CD1c-positive myeloid dendritic cell (primary cell): ENCODE measurements at regions not wholly inside any gene's neighbourhood (a gene's known extent, or its start where the extent isn't known, plus 50 kb on each side); places are given as distances from the start of the nearest gene placed in this dataset.

ENCODE experiments used
- DNase-seq: peaks from one replicate; pipeline ENCODE4 v3.0.0-alpha.2; 2016; ENCODE audit errors: extremely low spot score

DNA sequence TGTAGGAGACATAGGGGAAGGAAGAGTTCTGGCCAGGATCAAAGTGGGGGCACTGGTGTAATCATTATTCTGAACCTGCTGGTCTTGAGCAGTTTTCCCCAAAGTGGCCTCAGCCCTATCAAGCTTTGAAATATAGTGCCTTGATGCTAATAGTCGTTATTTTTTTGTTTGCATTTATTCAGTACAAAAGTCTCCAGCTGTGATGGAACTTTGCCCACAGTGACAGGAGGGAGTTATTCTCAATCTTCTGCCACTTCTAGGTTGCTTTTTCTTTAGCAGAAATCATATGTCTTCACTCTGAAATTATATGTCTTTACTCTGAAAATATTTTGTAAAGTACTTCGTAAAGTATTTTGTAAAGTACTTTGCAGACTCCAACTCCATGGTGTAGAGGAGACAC, 93.1 kb downstream of the FAT3 start:
- no peak for DNase-seq

DNA sequence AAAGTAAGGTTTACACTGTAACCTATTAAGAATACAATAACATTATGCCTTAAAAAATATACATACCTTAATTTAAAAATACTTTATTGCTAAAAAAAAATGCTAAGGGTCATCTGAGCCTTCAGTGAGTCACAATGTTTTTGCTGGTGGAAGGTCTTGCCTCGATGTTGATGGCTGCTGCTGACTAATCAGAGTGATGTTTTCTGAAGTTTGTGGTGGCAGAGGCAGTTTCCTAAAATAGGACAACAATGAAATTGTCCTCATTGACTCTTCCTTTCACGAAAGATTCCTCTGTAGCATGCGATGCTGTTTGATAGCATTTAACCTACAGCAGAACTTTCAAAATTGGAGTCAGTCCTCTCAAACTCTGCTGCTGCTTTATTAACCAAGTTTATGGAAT, 97.6 kb downstream of the FAT3 start:
- no peak for DNase-seq

DNA sequence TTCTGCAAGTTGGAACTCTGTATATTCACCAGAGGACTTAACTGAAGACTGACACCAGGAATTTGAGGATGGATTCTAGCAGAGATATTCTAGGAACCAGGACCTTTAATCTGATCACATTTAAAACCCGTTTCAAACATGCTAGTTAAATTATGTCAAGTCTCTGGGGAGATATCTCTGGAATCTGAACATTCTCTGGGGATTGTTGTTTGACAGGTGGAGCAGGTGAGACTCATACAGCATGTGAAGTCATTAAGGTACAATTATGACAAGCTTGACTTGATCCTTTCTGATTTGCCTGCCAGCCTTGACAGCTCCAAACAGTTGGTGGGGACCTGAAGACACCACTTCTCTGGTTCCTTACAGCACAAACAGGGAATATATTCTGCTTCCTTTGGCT, 100.3 kb downstream of the FAT3 start:
- DNase-seq: no peak

DNA sequence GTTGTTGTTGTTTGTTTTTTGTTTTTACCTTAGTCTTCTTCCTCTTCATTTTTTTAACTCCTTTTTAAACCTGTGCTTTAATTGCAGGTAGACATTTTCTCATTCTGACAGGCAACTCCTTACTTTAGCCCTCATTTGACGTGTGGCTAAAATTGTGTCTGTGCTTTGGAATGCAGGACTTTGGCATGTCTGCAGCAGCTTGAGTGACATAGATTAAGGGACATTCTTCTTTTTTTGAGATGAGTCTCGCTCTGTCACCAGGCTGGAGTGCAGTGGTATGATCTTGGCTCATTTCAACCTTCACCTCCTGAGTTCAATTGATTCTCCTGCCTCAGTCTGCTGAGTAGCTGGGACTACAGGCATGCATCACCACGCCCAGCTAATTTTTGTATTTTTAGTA, 100.8 kb downstream of the FAT3 start:
- DNase-seq: no peak

DNA sequence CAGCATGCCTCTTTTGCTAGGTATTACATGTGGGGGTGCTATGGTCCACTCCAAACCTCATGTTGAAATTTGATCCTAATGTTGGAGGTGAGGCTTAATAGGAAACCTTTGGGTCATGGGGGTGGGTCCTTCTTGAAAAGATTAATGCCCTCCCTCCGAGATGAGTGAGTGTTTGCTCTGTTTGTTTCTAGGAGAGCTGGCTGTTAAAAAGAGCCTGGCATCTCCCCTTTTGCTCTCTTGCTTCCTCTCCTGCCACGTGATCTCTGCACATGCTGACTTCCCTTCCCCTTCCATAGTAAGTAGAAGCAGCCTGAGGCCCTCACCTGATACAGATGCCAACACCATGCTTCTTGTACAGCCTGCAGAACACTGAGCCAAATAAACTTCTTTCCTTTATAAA, 104.5 kb downstream of the FAT3 start:
- no peak for DNase-seq

DNA sequence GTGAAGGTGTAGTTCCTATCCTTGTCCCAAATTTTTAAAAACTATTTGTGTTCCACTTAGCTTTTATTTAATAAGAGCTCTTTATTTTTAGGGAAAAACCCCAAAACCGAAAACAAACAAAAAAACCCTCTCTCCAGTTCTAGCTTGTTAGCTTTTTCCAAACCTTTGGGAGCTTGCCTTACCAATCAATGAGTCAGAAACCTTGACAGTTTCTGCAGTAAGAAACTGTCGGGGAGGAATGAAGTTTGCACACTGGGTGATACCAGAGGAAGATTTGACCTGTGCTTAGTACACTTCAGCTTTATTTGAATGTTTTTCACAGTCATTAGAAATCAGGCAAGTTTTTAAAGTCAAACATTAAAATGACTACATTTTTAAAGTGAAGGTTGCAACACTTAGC, 105.0 kb downstream of the FAT3 start:
- DNase-seq: no peak

DNA sequence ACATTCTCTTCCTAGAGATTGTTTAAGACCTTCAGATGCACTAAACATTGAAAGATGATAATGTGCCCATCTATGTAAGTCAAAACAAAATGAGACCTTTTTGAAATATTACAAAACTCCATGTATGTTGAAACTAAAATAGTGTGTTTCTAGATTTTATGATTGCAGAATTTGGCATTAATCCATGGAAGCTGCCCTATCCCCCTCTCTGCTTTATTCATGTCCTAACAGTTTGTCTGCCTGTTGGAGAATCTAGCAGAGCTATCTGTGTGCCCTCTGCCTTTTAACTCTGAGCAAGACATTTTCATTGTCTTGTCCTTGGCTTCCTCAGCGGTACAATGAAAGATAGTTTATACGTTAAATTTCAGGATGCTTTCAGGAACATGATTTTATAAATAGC, 105.5 kb downstream of the FAT3 start:
- DNase-seq: no peak

DNA sequence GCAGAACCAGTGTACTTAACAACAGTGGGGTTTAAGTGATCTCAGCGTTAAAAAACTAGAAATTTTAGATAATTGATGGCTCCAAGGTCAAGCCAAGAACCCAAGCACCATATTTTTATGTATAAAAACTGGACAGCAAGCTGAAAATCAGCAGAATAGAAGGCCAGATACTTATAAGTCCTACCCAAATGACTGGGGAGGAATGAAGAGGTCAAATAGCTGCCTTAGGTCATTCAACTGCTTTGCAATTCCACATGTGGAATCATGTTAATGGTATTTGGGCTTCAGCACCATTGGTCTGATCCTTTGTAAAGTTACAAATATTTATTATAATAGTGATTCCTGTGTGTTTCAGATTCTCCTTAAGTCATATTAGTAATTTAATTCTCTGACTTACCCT, 108.4 kb downstream of the FAT3 start:
- DNase-seq: no peak

DNA sequence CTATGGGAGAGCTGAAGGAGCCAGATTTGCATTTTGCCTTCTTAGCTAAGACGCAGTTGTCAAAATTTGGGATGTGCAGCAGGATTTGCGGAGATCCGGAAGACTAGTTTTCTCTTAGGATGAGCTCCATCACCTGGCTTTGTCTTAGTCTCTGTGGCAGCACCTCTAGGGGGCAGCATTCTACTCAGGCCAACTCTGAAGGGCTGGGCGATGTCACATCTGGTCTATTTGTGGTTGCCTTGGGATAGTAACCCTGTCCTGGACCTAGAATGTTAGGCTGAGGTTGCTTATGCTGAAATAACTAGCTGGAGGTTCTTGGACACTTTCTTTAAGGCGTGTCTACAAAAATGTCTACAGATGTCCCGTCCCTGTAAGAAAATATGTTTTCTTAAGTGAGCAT, 116.2 kb downstream of the FAT3 start:
- DNase-seq: no peak

DNA sequence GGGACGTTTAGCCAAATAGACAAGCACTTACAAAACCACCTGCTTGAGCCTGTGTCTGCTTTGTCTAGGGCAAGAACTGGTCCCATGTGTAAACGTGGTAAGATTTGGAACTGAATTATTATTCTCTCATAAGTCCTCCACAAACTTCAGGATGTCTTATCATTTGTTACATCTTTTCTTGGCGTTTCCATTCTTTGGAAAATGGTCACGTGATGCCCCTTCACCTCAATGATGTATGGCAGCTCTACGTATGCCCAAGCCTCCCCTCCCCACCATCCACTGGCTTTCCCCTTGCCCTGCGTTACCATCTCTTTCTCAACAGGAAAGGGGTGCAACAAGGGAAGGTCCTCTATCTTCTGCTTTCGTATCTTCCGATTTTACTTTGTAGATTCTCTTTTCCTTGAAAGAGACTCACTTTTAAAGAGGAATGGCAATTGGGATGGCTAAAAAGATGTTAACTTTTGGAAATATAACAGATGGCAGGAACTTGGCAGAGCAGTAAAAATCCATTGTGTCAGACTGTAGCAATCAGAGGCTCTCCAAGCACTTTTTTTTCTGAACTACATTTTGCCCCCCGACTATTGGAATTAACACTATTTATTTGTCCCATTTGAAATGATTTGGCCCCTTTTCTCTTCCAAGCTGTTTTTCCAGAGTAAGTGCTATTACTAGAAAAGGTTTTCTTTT, 117.6 kb downstream of the FAT3 start:
- DNase-seq: no peak

DNA sequence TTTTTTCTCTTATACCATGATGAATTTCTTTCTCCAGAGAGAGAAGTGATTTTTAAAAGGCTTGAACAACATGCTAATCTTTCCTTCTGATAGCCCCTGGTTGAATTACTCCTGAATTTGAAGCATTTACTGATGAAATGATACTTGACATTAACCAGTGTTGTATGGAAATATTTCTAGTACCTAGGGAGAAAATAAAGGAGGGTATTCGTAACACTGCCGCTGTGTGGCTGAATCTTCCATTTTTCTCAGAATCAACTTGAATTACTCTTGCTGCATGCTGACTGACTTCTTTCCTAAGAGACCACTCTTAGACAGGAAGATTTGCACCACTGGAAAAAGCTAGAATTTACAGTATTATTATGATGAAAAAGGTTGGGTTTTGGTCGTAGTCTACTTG, 118.3 kb downstream of the FAT3 start:
- DNase-seq: no peak

DNA sequence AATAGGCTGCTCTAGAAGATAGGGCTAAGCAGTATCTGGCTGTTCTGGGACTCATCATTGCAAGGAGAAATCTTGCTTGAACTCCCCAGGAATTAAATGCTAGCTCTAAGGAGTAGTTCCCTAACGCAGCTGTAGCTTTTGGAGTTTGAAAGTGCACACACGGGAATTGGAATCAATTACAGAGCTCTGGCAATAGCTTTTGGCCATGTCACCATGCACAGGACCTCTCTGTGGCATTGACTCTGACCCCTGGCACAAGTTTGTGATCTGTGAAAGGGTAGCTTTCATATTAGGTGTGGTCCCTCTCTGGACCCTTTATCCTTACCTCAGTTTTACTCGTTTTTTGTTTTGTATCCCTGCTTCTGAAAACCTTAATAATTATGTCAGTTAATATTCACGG, 121.6 kb downstream of the FAT3 start:
- no peak for DNase-seq

DNA sequence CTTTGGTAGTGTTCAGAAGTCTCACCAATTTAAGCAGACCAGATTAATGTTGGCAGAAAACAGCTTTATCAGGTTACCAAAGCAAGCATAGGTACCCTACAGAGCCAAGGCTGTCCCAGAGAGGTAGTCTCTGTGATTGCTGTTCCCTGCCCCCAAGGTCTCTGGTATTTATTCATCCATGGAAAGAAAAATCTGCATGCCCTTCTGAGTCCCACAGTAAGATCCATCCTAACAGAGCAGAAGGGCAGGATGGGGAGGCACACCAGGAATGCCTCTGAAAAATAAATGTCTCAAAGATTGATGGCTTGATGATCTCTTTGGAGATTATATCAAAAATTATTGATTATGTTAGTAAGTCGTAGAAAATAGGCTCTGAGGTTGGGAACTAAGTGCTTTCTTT, 122.8 kb downstream of the FAT3 start:
- DNase-seq: no peak

DNA sequence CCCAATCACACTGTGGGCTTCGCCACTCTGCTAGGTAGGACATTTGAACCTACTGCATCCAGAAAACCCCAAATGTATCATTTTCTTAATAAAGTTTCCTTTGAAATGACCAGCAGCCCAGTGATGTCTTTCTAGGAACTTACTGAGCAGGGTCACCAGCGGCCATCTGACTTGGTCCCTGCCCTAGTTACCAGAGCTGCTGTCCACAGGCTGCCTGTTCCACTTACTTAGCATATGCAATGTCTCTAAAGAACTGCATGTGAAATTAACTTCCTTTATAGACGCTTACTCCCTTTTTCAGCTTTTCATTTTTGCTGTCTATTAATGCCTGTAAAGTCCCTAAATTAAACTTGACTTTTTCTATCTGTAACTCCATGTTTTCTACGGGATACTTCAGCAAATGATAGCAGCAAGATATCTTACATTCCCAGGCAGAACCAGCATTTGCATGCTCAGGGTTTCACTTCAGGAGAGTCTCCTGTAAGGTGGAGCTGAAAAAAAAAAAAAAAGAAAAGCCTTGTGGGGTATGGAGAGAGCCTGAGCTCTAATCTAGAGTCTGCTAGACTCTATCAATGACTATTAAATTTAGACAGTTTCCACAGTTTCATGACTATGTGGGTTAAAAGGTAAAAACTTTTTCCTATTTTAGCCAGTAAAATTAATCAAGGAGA, 125.0 kb downstream of the FAT3 start:
- DNase-seq: no peak

DNA sequence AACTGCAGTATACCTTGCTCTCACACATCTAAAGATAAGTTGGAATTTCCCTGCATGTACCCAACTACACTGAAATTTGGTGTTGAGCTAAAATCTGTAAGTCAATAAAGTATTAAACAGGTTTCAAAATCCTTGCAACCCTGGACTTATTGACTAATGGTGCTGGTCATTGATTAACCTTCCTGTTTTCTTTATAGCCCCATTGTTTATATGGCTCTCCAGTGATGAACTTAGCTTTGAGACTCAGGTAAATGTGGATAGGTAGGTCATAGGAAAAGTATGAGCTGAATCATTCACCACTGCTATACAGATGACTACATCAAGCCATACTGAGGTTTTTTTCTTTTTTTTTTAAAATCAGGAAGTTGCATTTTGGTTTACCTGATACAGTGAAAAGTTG, 132.7 kb downstream of the FAT3 start:
- no peak for DNase-seq

DNA sequence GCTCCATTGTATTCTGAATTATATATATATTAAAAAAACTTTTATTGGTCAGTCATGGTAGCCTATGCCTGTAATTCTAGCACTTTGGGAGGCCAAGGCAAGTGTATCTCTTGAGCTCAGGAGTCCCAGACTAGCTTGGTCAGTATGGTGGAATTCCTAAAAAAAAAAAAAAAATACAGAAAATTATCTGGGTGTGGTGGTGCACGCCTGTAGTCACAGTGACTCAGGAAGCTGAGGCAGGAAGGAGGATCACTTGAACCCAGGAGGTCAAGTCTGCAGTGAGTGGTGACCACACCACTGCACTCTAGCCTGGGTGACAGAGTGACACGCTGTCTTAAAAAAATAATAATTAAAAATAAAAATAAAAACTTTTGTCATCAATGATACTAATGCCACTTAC, 133.2 kb downstream of the FAT3 start:
- no peak for DNase-seq

DNA sequence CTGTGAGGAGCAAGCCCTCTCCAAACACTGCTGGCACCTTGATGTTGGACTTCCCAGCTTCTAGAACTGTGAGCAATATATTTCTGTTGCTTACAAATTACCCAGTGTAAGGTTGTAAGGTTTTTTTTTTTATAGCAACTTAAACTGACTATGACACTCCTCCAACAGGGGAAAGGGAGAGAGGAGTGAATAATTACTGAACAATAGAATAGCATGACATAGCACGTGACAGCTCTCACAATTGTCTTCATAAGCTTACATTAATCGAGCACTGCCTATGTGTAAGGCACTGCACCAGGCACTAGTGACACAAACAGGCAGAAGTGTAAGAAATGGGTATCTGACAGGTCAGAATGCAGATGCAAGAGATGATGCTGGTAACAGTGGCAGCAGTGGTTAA, 136.9 kb downstream of the FAT3 start:
- DNase-seq: no peak

DNA sequence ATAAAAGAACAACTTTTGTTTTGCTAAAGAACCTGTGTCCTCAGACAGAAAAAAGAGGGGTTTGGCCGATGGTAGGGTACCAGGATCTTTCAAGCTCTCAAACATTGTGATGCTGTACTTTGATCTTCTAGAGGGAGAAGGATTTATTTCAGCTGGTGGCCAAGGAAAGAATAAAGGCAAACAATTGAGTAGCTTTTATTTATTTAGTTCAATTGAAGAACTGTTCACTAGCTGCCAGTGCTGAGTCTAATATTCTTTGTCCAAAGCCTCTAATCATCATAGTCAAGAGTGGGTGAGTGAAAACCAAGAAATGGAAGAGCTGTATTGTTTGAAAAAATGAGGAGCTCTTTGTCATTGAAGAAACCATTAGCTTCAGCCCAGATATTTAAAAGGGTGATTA, 138.4 kb downstream of the FAT3 start:
- DNase-seq: no peak

DNA sequence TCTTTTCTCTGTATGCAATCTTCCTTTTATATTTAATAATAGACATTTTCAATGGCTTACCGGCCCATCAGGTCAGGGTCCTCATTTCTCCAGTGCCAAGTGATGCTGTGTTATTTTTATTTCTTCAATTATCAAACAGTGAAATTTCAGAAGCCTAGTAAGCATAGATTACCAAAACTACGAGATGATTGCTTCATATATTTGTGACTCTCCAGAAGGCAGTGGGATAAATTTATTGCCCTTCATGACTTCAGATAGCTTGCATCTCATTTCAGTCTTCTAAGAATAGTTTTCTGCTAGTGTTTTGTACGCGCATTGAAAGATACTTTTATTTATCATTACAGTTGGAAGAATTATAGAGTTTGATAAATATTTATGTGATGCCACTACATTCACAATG, 139.6 kb downstream of the FAT3 start:
- no peak for DNase-seq

DNA sequence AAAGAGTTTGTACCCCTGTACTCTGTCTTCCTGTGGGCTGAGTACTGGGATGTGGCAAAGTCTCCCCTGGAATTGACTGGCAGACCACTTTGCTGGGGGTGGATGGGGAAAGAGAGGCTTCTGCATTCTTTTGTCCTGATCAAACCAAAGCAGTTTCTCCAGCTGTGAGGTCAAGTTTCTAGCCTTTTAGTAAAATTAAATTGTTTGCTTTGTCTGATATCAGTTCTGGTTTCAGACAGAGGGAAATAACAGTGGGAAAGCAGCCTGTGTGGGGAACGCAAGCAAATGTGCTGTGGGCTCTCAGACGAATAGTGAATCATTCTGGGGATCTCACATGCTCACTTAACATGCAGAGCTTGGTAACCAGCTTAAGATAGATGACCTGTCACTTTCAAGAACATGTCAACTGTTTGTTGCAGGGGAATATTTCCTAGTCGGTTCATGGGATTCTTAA, 151.6 kb downstream of the FAT3 start:
- no peak for DNase-seq

DNA sequence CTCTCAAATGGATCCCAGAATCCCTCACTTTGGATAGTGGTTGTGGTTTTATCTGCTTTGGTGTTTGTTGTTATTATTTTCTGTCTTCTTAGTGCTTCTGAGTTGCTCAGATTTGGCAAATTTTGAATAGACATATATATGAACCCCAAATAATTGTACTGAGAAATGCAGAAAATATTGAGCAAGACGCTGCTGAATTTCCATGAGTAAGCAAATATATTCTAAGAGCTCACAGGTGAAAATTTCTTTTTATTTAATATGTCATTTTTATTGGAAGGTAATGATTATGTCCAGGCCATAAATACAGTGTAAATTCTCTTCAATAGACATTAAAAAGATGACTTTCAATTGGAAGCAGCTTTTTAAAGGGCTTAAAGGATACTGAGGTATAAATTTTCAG, 152.1 kb downstream of the FAT3 start:
- DNase-seq: no peak

DNA sequence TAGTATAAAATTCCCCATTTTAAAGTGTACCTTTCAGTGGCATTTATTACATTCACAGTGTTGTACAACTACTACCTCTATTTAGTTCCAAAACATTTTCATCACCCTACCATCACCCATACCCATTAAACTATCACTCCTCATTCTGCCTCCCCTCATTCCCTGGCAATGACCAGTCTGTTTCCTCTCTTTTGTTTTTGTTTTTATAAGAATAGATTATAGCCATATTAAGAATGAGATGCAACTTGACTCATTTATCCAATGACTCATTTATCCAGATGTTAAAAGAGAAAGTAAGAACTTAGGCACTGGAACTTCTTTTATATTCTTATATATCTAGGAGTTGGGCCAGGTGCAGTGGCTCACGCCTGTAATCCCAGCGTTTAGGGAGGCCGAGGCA, 156.3 kb downstream of the FAT3 start:
- DNase-seq: no peak

DNA sequence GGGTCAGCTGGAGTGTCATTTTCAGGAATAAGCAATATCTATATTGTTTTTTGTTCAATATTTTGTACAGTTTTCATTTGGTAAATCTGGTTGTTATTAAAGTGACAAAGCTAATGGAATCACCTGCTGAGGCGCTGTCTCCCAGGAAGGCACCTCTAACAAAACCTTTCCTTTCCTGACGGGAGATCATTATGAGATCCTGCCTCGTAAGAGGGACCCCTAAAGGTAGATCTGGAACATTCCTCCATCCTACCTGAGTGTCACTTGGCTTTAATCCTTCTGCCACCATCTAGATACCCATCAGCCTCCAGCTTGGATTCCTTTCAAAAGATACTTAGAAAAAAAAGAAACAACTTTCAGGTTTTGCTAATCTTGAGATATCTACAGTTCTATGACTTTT, 157.7 kb downstream of the FAT3 start:
- no peak for DNase-seq

DNA sequence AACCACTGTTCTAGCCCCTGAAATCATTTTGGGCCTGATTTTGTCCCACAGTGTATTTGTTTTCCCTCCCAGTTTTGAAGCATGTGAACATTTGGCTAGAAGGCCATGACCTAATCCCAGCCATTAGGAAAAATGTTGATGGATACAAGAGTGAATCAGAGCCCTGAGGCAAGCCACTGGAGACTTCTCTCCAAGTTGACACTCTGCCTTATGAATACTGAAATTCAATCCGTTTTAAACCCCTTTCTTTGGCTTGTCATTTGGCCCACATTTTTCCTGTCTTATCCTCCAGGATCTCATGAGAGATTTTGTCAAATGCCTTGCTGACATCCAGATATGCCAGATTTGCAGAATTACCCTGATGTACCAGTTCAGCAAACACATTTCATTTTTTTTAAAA, 158.8 kb downstream of the FAT3 start:
- DNase-seq: no peak
